Sigmoid colon (tissue), 6 donors: ENCODE measurements at regions not wholly inside any gene's neighbourhood (a gene's known extent, or its start where the extent isn't known, plus 50 kb on each side); places are given as distances from the start of the nearest gene placed in this dataset.

Experiments
- DNase-seq: peaks from one replicate; pipeline ENCODE4 v3.0.0-alpha.2; 2019
- H3K27ac ChIP-seq, 4 donors: fragments of 200-600 bp; sonication (generic); one replicate each; pipeline ENCODE4 v1.5.1; 2016 to 2019; ENCODE audit warnings: mild to moderate bottlenecking in 1 of 4
- H3K27me3 ChIP-seq, 3 donors: fragments of 200-600 bp; sonication (generic); one replicate each; pipeline ENCODE4 v1.5.1; 2019; ENCODE audit warnings: mild to moderate bottlenecking in 1 of 3
- H3K36me3 ChIP-seq, 4 donors: fragments of 200-600 bp; sonication (generic); one replicate each; pipeline ENCODE4 v1.5.1; 2016 to 2019
- H3K4me1 ChIP-seq, 4 donors: fragments of 200-600 bp; sonication (generic); one replicate each; pipeline ENCODE4 v1.5.1; 2017 to 2019
- H3K4me3 ChIP-seq, 4 donors: fragments of 200-600 bp; sonication (generic); one replicate each; pipeline ENCODE4 v1.5.1; 2017 to 2019; ENCODE audit warnings: mild to moderate bottlenecking in 2 of 4, moderate library complexity in 1 of 4
- H3K9me3 ChIP-seq, 4 donors: fragments of 200-600 bp in 3 of 4; sonication (generic) in 3 of 4; one replicate each; pipeline versions ENCODE4 v1.5.1 to v1.6.1; 2013 to 2019
- CTCF ChIP-seq, 4 experiments: fragments of 450-650 bp in 3 of 4; fragments of 200-600 bp in 1 of 4; IDR thresholded peaks; one replicate each; pipeline ENCODE4 v1.5.1; 2016 to 2019; ENCODE audit warnings: antibody characterized with exemption in 4 of 4, mild to moderate bottlenecking in 3 of 4, moderate library complexity in 2 of 4
- EP300 ChIP-seq, 4 donors: sonication (generic); formaldehyde crosslinking; IDR thresholded peaks; one replicate each; pipeline ENCODE4 v1.6.1; 2017; ENCODE audit warnings: antibody characterized with exemption in 4 of 4
- POLR2A ChIP-seq, 2 donors: fragments of 450-650 bp; IDR thresholded peaks; one replicate each; pipeline ENCODE4 v1.6.1; 2016; ENCODE audit warnings: antibody characterized with exemption in 2 of 2, mild to moderate bottlenecking in 2 of 2, moderate library complexity in 2 of 2
- POLR2AphosphoS5 ChIP-seq, 4 donors: sonication (generic); formaldehyde crosslinking; IDR thresholded peaks; one replicate each; pipeline ENCODE4 v1.6.1; 2017; ENCODE audit warnings: antibody characterized with exemption in 4 of 4
- WGBS, 2 donors: extraction: QIAGEN DNeasy Blood & Tissue Kit; methylation state at CpG; one replicate each; pipeline ENCODE4 v1.1.7; 2013; 5-methylcytosine and 5-hydroxymethylcytosine counted together
- intact Hi-C: fragments of 100-400 bp; cut with DNase I; formaldehyde crosslinking; loops from one replicate; pipeline ENCODE4 v1.15.1; 2023
- donor health status: healthy with polysubstance abuse.
- donor health status: healthy.

- Histone ChIP-seq H3K36me3 (no peaks in the 10 kb centered on the region), H3K9me3 (peaks cover 0 to 13% (median 0%) of the 10 kb centered on the region in 4 donors), H3K27ac (no peak overlapping the region), H3K4me3 (no peak overlapping the region), H3K27me3 (no peaks in the 10 kb centered on the region), H3K4me1 (no peaks in the 10 kb centered on the region)
- intact Hi-C loops, result no loop called here
- TF ChIP-seq POLR2AphosphoS5 (IDR thresholded peaks at IDR 0.05), result no peak
- no peak for TF ChIP-seq EP300 (IDR thresholded peaks at IDR 0.05)
- no peak for TF ChIP-seq POLR2A (IDR thresholded peaks at IDR 0.05)
- no peak for TF ChIP-seq CTCF (IDR thresholded peaks at IDR 0.05)
- 34 to 55% methylated on average over 4 of the region's 4 CpGs for WGBS, 2 donors
- DNase-seq, result no peak
Observed at GRCh38 chr6:167580619-167580911, 246.1 kb upstream of the AFDN start.

- Histone ChIP-seq H3K27ac (no peak overlapping the region), H3K27me3 (no peaks in the 10 kb centered on the region), H3K4me3 (no peak overlapping the region), H3K4me1 (no peaks in the 10 kb centered on the region), H3K36me3 (no peaks in the 10 kb centered on the region), H3K9me3 (peaks cover 0 to 13% (median 0%) of the 10 kb centered on the region in 4 donors)
- no peak for TF ChIP-seq POLR2AphosphoS5 (IDR thresholded peaks at IDR 0.05)
- no peak for TF ChIP-seq EP300 (IDR thresholded peaks at IDR 0.05)
- TF ChIP-seq POLR2A (IDR thresholded peaks at IDR 0.05), result no peak
- no peak for TF ChIP-seq CTCF (IDR thresholded peaks at IDR 0.05)
- intact Hi-C loops, result no loop called here
- peak; percentile 30 for DNase-seq
- 94 to 97% methylated on average over 6 of the region's 6 CpGs for WGBS, 2 donors
Observed at GRCh38 chr6:167581637-167582036, 245.1 kb upstream of the AFDN start.

DNA sequence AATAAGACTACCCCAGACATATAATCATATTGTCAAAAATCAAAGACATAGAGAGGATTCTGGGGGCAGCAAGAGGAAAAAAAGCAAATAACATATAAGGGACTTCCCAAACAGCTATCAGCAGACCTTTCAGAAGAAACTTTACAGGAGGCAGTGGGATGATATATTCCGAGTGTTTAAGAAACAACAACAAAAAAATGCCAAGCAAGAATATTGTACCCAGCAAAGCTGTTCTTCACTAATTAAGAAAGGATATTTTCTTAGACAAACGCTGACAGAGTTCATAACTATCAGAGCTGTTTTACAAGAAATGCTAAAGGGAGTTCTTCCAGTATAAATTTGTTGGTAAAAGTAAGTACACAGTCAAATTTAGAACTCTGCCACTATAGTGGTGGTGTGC lies 243.3 kb upstream of the AFDN start:
- 94% methylated on average over 2 of the region's 2 CpGs for WGBS, 2 donors

DNA sequence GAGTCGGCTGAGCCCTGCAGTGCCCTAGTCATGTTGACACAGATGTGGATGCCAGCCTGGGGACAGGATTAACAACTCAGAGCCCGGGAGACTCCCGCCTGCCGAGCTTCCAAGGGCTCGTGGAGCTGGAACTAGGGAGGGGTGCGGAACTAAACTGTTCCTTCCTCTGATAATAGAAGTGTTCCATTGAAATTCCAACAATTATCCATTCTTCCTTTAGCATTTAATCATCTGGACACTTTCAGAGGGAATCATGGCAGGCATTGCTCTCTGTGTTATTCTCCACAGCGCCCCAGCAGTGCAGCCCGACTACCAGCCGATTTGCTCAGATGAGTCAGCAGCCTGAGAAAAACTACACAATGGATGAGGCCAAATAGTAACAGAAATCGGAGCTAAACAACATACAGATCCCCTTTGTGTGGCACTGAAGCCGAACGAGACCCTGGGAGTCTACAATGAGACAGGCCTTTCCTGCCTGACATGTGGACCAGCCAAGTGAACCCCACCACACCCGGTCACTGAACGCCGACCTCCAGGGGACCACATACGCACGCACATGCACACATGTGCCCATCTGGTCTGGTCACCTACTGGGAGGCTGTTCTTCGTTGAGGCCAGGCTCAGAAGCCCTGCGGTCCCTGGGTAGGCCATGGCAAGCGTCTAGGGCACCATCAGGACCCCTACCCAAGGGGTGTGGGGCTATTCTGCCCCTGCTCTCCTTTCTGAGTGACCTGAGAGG lies 238.4 kb upstream of the AFDN start:
- Histone ChIP-seq H3K27ac (no peak overlapping the region), H3K4me3 (no peak overlapping the region), H3K27me3 (no peaks in the 10 kb centered on the region), H3K36me3 (no peaks in the 10 kb centered on the region), H3K9me3 (peaks cover 0 to 5% (median 0%) of the 10 kb centered on the region in 4 donors), H3K4me1 (no peaks in the 10 kb centered on the region)
- peak; percentile 48 for DNase-seq
- 80 to 83% methylated on average over 20 of the region's 20 CpGs for WGBS, 2 donors
- intact Hi-C loops, result no loop called here
- TF ChIP-seq CTCF (IDR thresholded peaks at IDR 0.05), result no peak
- no peak for TF ChIP-seq EP300 (IDR thresholded peaks at IDR 0.05)
- TF ChIP-seq POLR2AphosphoS5 (IDR thresholded peaks at IDR 0.05), result no peak
- no peak for TF ChIP-seq POLR2A (IDR thresholded peaks at IDR 0.05)

More for the DNA sequence above, 243.3 kb upstream of the AFDN start:
- H3K36me3 ChIP-seq, result no peaks in the 10 kb centered on the region
- intact Hi-C loops, result no loop called here
- H3K27me3 ChIP-seq, result no peaks in the 10 kb centered on the region
- H3K27ac ChIP-seq, result no peak overlapping the region
- DNase-seq, result no peak
- no peaks in the 10 kb centered on the region for H3K4me1 ChIP-seq
- TF ChIP-seq POLR2A (IDR thresholded peaks at IDR 0.05) (no peak), EP300 (IDR thresholded peaks at IDR 0.05) (no peak)
- peaks cover 0 to 13% (median 0%) of the 10 kb centered on the region in 4 donors for H3K9me3 ChIP-seq
- H3K4me3 ChIP-seq, result no peak overlapping the region

DNA sequence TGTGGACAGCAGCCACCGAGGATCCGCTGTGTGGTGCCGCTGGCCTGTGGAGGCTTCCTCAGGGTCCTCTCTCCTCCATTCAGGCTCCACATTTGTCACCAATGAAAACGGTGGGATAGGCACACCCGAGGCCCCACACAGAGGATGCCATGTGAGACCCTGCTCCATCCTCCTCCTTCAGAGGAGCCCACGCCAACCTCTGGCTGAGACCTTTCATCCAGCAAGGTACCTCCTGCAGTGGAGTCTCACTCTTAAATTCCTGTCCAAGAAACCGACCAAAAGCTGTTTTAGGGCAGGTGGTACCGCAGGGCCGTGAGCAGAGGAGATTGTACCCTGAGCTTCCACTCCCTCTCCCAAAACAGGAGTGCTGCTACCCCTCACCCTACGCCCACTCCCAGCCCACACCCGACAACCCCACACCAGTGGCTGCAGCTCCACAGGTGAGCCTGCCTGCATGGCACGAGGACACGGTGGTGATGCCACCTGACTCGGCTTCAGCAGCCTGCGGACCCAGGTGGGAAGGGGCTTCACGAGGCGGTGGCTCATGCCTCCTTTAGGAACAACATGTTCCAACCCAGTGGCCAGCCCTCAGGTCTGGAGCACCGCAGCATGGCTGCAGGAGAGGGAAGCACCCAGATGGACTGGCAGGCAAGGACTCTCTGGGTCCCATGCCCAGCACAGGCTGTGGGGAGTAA lies 237.6 kb upstream of the AFDN start:
- TF ChIP-seq POLR2A (IDR thresholded peaks at IDR 0.05) (no peak), POLR2AphosphoS5 (IDR thresholded peaks at IDR 0.05) (no peak), EP300 (IDR thresholded peaks at IDR 0.05) (no peak)

More for the DNA sequence above, 237.6 kb upstream of the AFDN start:
- Histone ChIP-seq H3K4me1 (no peaks in the 10 kb centered on the region), H3K9me3 (no peaks in the 10 kb centered on the region), H3K27me3 (no peaks in the 10 kb centered on the region), H3K36me3 (no peaks in the 10 kb centered on the region), H3K27ac (no peak overlapping the region), H3K4me3 (no peak overlapping the region)
- intact Hi-C loops, result no loop called here
- 89 to 91% methylated on average over 18 of the region's 18 CpGs for WGBS, 2 donors
- peak; percentile 61 for DNase-seq
